Kidney epithelial cell (primary cell): ENCODE measurements at regions not wholly inside any gene's neighbourhood (a gene's known extent, or its start where the extent isn't known, plus 50 kb on each side); places are given as distances from the start of the nearest gene placed in this dataset.

Experiments
- DNase-seq: peaks from one replicate; pipeline ENCODE4 v3.0.0-alpha.2; 2010; ENCODE audit warnings: low read depth
- H3K27me3 ChIP-seq: 2 replicates; pipeline ENCODE4 v1.6.0; 2011; ENCODE audit warnings: low read length; ENCODE audit not compliant: control insufficient read depth, insufficient read depth
- H3K36me3 ChIP-seq: 2 replicates; pipeline ENCODE4 v1.5.1; 2011; ENCODE audit warnings: low read length; ENCODE audit not compliant: control insufficient read depth, insufficient read depth
- H3K4me3 ChIP-seq: 2 replicates; pipeline ENCODE4 v1.5.1; 2011; ENCODE audit warnings: low read depth, mild to moderate bottlenecking, control low read depth, low read length
- TF ChIP-seq, protein P1 (sequence below): IDR thresholded peaks from 2 replicates; pipeline ENCODE4 v1.5.1; 2011; ENCODE audit warnings: mild to moderate bottlenecking, moderate library complexity, low read length, control low read depth, inconsistent platforms; ENCODE audit not compliant: insufficient read depth, poor library complexity, severe bottlenecking

DNA sequence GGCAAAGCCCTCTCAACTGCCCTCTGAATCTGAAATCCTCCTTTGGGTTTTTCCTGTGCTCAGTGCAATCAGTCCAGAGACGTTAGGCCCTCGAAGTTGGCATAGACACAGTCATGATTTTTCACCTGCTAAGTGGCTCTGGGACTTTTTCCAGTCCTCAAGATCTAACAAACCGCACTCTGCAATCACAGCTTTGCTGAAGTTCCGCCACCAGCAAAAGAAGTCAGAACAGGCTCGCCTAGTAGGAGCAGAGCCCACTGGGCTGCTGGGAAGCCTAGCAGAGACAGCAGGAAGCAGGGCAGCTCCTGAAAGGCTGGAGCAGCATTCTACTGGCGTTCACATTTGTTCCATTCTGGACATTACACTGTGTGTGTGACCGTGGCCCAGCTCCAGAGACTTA, 222.8 kb upstream of the KIF2A start:
- Histone ChIP-seq H3K36me3 (no peaks in the 10 kb centered on the region), H3K27me3 (no peaks in the 10 kb centered on the region), H3K4me3 (no peak overlapping the region)
- no peak for DNase-seq
- TF ChIP-seq, protein P1, sequence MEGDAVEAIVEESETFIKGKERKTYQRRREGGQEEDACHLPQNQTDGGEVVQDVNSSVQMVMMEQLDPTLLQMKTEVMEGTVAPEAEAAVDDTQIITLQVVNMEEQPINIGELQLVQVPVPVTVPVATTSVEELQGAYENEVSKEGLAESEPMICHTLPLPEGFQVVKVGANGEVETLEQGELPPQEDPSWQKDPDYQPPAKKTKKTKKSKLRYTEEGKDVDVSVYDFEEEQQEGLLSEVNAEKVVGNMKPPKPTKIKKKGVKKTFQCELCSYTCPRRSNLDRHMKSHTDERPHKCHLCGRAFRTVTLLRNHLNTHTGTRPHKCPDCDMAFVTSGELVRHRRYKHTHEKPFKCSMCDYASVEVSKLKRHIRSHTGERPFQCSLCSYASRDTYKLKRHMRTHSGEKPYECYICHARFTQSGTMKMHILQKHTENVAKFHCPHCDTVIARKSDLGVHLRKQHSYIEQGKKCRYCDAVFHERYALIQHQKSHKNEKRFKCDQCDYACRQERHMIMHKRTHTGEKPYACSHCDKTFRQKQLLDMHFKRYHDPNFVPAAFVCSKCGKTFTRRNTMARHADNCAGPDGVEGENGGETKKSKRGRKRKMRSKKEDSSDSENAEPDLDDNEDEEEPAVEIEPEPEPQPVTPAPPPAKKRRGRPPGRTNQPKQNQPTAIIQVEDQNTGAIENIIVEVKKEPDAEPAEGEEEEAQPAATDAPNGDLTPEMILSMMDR, result no peak

DNA sequence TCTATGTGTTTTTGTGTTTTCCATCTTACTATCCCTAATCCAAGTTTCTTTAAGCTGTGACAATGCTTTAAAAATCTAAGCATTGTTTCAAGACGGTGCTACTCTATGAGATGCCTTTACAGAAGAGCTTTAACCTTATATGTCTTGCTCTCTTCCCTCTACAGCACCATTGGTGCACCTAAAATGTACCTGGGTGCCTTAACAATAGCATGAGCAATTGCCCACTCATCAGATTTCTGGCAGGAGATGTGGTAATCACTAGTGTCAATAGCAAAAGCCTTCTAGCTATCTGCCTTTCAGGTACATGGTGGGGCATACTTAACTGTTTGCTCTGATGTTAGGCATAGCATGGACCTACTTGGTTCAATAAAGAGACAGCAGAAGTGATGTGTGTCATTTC, 222.3 kb upstream of the KIF2A start:
- no peaks in the 10 kb centered on the region for H3K36me3 ChIP-seq
- TF ChIP-seq, protein P1, result no peak
- H3K27me3 ChIP-seq, result no peaks in the 10 kb centered on the region
- DNase-seq, result no peak
- no peak overlapping the region for H3K4me3 ChIP-seq

DNA sequence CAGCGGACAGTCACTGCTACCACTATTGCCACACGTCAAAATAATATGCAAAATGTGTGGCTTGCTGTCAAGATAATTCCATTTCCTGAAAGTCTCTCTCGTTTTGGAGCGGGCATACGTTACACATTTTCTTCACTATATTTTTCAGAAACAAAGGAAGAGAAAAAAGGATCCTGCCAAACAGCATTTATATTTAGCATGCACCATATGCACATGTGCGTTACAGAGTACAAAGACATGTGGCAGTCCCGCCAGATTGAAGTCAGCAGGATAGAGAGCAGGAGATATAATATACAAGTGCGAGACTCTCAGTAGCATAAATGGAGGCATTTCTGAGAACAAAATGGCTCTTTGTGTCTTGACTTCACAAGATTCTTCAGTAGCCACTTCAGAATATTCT, 221.6 kb upstream of the KIF2A start:
- TF ChIP-seq, protein P1, result no peak
- Histone ChIP-seq H3K27me3 (no peaks in the 10 kb centered on the region), H3K36me3 (no peaks in the 10 kb centered on the region), H3K4me3 (no peak overlapping the region)
- DNase-seq, result no peak

DNA sequence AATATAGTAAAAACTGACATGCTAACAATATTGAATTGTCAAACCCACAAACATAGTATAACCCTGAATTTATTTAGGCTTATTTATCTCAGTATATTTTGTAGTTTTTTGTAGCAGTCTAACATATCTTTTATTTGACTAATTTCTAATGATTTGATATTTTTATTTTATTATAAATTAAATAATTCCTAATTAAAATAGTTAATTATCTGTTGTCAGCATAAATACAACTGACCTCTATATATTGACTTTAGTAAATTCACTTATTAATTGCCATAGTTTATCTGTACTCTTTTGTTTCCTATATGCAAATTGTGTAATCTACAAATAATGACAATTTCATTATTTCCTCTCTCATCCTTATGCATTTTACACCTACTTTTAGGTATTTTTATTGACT, 215.1 kb upstream of the KIF2A start:
- Histone ChIP-seq H3K36me3 (no peaks in the 10 kb centered on the region), H3K27me3 (no peaks in the 10 kb centered on the region), H3K4me3 (no peak overlapping the region)
- DNase-seq, result no peak
- TF ChIP-seq, protein P1, result no peak

DNA sequence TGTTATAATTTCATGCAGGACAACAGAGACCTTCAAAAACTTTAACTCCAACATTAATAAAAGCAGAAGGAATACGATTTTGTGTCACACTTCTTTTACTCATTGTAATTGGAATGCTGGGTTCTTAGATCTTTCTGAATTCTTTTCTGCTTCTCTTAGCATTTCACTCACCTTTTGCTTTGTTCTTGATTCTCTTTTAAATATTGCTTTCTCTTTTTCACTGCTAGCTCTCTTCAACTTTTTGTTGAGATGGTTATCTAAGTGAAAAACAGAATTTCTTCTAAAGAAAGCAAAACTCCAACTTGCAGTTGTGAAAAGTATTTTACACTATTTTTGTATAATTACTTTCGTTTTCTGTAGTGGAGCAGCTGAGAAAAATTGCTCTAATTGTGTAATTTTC, 212.6 kb upstream of the KIF2A start:
- no peaks in the 10 kb centered on the region for H3K27me3 ChIP-seq
- no peaks in the 10 kb centered on the region for H3K36me3 ChIP-seq
- TF ChIP-seq, protein P1, result no peak
- DNase-seq, result no peak
- no peak overlapping the region for H3K4me3 ChIP-seq

DNA sequence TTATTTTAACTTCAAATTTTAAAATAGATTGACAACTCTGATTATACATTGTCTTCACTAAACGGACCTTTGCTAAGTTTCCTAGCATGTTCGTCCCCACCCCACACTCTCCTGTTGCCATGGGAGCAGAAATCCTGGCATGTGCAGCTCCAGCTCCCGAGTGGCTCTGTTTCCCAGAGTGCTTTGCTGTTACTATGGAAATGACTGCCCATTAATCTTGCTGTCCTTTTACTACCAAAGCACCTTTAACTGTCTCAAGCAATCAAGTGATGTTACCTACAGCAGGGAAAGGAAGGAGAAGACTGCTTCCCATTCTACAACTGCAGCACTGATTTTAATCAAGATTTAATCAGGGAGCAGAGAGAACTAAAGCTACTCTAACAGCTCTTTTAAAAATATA, 212.0 kb upstream of the KIF2A start:
- TF ChIP-seq, protein P1, result no peak

More for the DNA sequence above, 212.0 kb upstream of the KIF2A start:
- H3K27me3 ChIP-seq, result no peaks in the 10 kb centered on the region
- no peaks in the 10 kb centered on the region for H3K36me3 ChIP-seq
- DNase-seq, result peak; percentile 42
- H3K4me3 ChIP-seq, result no peak overlapping the region
